ENCODE measurements at regions not wholly inside any gene's neighbourhood (a gene's known extent, or its start where the extent isn't known, plus 50 kb on each side); places are given as distances from the start of the nearest gene placed in this dataset.
"Not testable (repeated sequence)": the region's sequence is repeated elsewhere in the genome, so short reads cannot be mapped to it uniquely, and the experiment has no call there.

DNA sequence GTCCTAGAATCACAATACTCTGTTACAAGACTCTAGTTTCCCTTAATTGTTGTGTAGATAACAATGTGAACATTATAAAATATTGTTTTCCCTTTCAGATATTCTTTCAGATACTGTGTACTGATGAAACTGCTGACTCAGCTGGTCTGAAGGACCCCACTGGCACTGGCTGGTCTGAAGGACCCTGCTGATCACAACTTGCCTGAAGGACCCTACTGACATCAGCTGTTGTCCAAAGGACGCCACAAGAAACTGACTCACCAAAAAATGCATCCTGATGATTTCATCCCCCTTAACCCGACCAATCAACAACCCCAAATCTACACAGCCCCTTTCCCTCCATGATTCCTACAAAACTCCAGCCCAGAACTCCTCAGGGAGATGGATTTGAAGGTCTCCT lies 258.8 kb upstream of the GNPDA2 start:
- intact Hi-C loops (cut with micrococcal nuclease), result no loop called here

DNA sequence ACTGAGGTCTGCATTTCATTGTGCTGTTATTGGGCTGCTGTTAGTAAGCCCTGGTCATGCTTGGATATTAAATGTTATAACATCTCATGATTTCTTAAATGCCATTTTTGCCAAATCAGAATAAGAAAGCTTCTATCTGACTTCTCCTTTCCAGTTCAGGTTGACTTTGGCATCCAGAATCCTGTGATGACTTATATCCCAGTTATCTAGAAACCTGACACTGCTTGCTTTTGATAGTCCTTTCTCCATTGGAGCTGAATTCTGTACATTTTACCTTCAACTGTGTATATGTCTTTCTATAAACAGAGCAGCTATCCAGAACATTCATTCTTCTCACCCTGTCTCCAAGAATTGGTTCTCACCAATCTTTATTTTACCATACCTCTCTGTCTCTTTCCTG lies 257.7 kb upstream of the GNPDA2 start:
- intact Hi-C loops (cut with micrococcal nuclease), result no loop called here

DNA sequence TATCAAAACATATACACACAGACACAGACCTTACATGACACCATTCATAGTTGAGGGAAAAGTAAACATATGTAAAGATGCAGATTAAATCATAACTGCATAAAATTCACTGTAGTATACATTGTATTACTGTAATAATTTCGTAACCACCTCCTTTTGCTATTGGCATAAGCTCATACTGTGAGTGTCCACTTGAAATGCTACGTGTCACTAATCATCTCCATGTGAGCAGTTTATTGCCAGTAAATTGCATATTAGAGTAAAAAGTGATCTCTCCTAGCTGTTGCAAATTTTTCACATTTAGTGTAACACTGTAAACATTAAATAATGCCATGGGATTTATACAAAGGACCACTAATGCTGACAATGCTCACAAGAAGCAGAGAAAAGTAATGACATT lies 256.7 kb upstream of the GNPDA2 start:
- intact Hi-C loops (cut with micrococcal nuclease), result no loop called here

DNA sequence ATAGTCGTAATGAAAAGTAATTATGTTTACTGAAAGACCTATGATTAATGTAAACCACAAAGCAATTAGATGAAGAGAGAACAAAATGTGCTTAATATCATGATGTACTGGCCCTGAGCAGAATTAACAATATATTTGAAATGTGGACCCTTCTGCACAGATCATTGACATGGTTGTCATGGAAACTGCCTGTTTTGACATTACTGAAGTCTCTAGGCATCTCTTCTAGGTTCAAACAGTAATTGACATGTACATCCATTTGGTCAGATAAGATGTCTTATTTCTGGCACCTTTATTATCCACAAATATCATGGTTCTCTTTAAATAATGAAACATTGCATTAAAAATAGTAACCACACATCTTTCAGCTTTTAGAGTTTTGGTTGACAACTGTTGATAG lies 251.7 kb upstream of the GNPDA2 start:
- intact Hi-C loops (cut with micrococcal nuclease), result no loop called here

DNA sequence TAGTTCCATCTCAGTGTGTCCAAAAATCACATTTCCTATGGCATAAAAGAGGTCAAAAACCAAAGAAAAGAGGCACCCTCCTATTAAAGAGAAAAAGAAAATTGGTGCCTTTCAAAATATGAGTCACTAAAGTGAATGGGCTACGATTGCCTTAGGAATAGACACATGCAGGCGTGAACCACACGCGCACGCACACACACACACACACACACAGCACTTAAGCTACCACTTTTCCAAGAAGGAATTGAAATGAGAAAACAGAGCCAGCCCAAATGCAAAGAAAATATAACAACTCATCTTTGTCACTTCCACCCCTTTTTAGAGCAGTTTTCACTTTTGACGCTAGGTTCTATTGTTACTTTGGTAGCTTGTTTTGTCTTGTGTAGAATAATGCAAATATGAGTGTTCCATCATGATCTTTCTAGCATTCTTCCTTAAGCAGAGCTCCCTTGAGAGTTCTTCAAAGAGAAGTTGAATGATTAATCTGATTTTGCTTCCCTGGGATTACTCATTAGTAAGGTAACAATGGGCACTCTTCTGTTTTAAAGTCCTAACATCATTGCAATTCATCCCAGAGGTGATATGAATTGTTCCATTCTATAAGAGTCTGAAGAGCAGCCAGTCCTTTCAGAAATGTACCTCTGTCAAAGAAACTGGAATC lies 239.2 kb upstream of the GNPDA2 start:
- intact Hi-C loops (cut with micrococcal nuclease), result no loop called here

DNA sequence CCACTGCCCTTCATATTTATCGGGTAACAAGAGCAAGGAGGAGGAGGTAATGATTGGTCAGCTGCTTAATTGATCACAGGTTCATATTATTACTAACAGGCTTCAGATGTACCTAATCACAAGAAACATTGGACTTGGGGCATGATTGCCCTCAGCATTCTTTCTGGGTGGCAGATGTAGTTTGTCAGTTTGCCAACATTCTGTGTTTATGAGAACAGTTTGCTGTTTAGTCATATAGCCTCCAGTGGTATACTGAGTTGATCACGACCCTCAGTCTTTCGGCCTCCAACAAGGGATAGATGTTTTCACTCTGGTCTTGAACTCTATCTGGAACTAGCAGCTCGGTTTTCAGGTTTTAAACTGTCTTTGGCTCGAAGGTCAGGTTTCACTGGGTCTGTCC lies 237.7 kb upstream of the GNPDA2 start:
- intact Hi-C loops (cut with micrococcal nuclease), result not testable (repeated sequence)

DNA sequence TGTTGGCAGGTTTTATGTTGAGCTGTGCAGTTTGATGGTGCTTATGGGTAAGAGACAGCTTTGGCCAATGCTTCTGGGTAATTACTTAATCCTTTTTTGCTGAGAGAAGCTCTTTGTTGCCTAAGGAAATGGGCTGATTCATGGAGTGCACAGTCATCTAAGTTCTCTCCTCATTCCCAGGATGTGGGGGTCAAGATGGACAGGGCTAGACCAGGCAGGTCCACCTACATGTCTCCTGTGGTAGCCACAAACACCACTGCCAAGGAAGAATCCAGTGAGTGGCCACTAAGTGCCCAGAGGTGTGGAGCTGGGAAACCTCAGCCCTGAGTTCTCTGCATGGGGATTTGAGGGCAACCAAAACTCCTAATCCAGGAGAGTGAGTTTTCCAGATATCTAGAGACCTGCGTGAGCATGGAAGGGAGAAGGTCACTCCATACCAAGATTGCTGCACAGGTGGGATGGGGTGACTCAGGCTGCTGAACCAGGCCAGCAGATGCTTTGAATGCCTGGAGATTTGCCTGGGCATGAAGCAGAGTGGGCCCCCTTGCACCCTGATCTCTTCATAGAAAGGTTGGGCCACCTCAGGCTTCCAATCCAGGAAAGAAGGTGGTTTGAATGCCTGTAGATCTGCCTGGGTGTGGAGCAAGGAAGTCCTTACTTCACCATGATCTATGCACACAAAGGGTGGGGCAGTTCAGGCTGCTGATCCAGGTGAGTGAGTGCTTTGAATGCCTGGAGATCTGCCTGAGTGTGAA lies 234.8 kb upstream of the GNPDA2 start:
- intact Hi-C loops (cut with micrococcal nuclease), result no loop called here

DNA sequence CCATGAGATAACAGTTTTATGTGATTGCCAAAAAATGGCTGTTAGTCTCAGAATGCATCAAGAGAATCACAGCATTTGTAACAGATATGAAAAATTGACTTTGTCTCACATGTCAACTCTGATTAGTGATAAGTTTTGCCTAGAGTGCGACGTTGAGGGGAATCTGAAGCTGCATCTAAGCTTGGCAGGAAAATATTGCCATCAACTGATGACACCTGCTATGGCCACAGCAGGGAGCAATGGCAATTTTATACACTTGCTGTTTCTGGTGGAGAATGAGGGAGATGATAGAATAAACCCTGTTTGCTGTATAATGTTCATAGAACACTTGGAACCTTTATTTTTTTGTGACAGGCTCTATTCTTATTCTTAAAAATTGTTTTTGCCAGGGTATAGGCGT lies 205.4 kb upstream of the GNPDA2 start:
- intact Hi-C loops (cut with micrococcal nuclease), result no loop called here

DNA sequence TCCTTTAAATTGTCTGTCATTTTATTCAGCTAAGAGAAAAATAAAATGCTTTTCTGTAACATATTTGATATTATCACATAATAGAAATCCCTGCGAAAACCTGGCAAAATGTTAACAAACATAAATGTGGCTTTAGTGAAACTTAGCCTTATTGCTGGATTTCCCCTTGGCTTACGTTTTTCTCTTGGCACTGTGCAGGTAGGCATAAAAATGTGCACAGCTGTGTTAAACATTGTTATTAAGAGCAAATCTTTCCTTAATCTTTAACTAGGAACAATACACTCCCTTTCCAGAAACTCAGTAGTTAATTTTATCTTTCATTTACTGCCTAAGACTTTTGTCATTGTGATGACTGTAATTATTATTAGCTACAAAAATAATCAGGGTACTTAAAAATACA lies 202.4 kb upstream of the GNPDA2 start:
- intact Hi-C loops (cut with micrococcal nuclease), result no loop called here

DNA sequence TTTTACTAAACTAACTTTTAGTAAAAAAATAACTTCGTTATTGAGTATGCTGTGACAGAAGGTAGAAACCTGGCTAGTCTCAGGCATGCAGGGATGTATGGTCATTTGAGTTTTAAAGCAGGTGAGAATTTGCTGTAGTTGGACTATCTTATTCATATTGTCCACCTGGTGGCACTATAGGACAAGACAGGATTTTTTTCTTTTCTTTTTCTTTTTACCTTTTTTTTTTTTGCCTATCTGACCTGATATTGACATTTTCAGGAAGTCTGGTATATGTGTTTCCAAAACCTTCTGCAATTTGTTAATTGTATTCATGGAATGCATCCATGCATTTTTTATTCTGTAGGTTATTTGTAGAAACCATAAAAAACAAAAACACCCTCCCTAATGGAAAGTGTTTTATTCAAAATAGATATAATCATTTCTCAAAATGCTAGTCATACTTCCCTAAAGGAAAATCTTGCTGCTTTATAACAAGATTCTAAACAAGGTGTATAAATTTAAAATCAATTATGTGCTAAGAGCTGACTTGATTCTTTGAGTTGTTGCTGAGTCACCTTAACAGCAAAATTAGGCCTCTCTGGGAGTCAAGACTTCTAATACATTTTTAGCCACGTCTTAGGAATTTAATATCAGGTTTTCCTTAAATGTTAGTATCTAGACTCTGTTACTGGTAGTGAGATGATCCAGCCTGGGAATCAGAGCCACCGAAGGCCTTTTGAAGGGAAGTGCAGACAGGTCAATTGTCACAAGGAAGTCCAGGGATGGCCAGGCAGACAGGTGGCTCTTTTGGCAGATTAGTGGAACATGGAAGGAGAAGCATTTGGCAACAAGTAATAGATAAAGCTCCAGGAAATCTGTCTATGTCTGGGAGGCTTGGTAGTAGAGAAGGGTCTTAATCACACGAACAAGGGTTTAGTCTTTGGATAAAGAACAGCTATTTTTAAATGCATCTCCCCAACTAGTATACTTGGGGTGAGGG lies 201.3 kb upstream of the GNPDA2 start:
- intact Hi-C loops (cut with micrococcal nuclease), result no loop called here

DNA sequence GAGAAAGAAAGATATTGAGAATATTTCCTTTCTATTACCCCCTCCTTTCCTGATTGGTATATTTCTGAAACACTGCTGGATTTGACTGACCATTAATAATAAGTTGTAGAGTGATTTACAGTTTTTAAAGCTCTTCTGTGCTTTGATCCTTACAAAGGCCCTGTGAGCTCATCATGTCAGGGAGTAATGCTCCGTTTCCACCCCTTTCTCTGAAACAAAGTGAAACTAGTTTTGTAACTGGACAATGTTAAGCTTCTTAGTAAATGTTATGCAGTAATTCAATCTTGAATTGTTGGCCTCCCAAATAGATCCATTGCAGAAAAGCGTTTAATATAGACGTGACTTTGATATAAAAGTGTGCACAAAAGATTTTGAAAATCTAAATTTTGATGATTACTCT lies 190.1 kb upstream of the GNPDA2 start:
- intact Hi-C loops (cut with micrococcal nuclease), result no loop called here

DNA sequence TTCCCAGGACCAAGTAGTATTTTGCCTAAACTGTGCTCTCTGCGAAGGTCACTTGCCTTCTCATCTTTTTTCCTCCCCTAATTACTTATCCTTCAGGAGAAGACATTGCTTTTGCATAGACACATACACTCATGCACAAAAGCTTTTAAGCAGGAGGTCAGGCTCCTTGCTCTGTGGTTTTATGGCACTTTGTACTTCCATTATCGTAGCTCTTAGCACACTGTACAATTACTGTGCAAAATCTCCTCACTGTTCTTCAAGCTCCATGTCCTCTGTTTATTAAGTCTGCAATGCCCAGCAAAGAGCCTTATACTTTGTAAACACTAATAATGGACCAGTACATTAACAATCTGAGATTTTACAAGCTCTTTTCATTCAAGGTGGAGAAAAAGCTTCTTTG lies 188.4 kb upstream of the GNPDA2 start:
- intact Hi-C loops (cut with micrococcal nuclease), result no loop called here

DNA sequence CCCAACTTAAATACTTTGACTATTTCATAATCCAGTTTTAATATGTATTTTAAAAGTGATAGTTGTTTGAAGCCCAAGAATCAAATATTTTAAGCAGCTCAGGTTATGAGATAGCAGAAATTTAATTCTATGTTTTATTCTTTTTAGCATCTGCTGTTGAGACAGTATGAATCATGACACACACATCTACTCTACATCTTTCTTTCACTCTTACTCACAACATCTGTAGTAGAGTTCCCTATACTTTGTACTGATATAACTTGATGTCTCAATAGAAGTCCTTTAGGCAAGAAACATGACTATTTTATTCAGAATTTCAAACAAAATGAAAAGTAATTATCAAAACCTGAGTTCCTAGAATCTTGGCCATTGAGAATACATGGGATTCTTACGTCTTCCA lies 187.9 kb upstream of the GNPDA2 start:
- intact Hi-C loops (cut with micrococcal nuclease), result no loop called here

DNA sequence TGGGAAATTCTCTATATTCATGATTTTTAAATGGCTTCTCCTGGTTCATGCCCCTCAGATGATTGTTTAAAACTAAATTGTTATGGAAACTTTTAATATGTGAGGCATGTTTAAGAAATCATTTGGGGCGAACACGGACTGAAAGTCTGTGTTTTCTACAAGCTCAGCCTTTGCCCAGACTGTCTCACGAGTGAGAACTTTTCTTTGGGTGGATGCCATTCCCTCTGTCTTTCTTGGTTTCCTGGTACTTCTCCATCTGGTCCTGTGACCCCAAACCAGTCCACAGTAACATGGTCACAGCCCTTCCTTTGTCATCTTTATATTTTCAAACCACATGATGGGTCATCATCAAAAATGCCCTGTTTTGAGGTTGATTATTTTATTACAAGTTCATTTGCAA lies 186.6 kb upstream of the GNPDA2 start:
- intact Hi-C loops (cut with micrococcal nuclease), result no loop called here

DNA sequence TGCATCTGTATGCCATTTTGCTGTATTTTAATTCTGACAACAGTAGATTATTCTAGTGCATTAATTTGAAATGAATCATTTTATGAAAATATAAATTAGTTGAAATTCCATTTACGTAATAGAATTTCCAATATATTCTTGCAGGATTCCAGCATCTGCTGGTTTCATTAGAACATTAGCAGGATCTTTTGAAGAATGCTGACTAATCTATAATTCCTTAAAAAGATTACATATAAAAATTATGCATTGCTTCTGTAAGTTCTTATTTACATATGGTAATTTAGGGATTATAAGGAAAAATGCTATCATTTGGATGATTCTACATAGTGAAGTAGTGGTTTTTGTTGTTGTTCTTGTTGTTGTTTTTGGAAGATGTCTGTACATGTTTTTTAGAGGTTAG lies 182.2 kb upstream of the GNPDA2 start:
- intact Hi-C loops (cut with micrococcal nuclease), result no loop called here

DNA sequence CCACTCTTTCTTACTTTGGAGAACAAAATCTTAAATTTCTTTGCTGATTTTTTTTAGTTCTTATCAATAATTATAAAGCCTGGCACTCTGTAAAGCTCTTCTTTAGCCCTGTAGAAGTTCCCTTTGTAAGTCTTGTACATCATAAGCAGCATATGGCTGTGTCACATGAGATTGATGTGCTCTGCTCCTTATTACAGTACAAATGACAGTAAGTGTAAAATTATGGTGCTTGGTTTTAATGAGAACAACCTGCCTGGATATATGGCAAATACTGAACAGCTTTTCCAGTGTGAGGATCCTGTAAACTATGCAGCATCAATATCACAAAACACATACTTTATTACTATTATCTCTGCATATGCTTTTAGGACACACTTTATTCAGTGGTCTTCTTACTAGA lies 145.9 kb upstream of the GNPDA2 start:
- intact Hi-C loops (cut with micrococcal nuclease), result no loop called here

DNA sequence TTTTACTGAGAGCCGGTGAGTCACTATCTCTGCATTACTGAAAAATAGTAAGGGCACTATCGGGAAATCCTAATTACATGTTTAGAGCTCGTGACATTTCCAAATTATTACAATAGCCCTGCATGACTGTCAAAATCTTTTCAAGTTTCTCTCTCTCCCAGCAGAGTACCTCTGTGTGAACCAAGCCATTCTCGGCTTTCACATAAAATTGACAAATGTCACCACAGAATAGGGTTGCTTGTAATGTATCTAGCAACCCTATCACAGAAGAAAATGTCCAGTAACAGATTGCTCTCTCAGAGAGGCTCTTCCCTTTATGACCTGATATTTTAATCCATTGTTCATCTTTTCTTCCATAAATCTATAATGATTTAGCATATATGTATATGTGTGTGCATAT lies 144.8 kb upstream of the GNPDA2 start:
- intact Hi-C loops (cut with micrococcal nuclease), result no loop called here

DNA sequence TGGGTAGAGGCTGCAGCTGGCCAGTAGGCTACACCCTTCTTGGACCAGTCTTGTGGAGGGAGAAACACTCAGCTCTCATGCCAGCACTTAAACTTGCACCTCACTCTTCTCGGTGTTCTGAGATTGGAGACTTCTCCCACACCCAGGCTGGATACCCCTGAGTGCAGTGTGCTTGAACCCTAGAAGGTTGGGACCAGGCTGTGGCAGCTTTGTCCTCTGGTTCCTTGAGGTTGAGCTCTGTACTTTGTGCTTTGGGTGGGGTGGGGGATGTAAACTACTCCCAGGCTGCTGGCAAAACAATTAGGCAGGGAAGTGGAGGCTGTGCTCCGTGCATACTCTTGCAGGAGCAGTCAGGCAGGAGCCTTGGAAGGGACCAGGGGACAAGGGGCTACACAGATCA lies 143.6 kb upstream of the GNPDA2 start:
- intact Hi-C loops (cut with micrococcal nuclease), result no loop called here

DNA sequence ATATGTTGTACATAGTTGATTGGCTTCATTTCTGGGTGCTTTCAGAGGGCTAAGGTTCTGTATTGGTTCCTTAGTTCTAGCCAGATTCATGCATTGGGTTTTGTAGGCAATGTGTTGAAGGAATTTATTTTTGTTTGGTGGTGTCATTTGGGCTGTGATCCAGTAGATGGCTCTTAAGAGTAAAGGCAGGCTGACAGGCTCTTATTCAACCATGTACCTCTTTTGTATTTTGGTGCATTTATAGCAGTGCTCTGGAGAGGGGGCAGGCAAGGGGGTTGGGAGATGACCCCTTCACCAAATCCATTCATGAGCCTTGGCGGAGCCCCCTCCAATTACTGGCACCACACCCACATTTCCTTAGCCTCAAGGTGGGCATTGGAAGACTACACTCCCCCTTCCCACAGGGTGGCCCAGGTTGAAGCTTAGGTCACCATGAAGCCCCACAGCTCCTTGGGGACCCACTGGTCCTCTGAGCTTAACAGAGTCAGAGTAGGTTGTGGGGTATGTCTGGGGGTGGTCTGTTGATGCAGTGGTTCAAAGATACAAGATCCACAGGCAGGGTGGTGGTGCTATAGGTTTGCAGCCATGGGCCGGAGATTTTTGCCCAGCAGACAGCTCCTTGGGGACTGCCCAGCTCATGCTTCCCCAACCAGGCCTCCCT lies 143.0 kb upstream of the GNPDA2 start:
- intact Hi-C loops (cut with micrococcal nuclease), result no loop called here

DNA sequence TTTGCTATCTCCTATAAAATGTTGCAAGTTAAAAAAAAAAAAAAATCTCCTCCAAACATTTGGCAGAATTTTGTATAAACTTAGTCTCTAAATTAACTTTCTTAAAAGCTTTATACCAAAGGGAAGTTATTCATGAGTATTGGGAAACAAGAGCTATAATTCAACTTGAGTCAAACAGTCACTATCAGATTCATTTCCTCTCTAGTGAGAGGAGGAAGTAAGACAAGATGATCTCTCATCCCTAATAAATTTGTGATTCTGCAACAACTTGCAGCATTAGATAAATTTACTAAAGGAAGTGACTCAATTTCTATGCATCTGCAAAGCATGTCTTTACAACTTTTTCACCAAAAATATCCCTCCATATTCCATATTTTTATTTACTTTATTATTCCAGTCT lies 135.4 kb upstream of the GNPDA2 start:
- intact Hi-C loops (cut with micrococcal nuclease), result no loop called here

DNA sequence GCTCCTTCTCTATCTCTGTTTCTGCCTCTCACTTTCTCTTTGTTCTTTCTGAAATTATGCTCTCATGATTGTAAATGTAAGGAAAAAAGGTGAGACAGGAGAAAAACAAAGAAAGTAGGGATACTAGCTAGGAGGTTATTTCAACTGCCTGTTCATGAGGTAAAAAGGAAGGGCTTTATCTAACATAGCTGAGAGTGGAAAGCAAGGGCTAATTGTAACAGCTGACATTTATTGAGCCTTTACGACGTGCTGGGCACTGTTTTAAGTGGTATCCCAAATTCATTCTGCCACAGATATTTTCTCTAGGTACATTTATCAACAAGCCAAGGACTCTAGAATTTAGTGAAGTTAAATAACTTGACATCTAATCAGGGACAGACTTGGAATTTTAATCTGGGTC lies 133.1 kb upstream of the GNPDA2 start:
- intact Hi-C loops (cut with micrococcal nuclease), result no loop called here

DNA sequence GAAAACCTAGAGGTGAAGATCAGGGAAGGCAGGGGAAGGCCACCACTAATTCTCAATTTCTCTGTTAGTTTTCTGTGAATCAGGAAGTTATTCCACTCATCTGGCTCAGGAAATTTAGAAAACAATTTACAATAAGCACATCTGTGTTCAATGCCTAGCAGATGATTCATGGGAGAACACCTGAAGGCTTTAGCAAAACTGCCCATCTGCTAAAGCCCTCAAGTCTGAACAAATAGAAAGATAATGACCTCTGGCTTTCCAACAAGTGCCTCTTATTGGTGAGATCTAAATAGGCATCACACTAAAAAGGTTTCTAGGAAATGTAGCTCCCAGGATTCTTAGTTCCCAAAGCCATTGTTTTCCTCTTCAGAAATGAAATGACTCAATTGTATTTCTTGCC lies 122.1 kb upstream of the GNPDA2 start:
- intact Hi-C loops (cut with micrococcal nuclease), result no loop called here

All from T-helper 2 cell treated with Interferon-gamma antibody and Interleukin-4, amounts not matched to agents 100 ng/mL and 5 ng/mL, for 36 hours (primary cell).